ENCODE measurements at regions not wholly inside any gene's neighbourhood (a gene's known extent, or its start where the extent isn't known, plus 50 kb on each side); places are given as distances from the start of the nearest gene placed in this dataset.

DNA sequence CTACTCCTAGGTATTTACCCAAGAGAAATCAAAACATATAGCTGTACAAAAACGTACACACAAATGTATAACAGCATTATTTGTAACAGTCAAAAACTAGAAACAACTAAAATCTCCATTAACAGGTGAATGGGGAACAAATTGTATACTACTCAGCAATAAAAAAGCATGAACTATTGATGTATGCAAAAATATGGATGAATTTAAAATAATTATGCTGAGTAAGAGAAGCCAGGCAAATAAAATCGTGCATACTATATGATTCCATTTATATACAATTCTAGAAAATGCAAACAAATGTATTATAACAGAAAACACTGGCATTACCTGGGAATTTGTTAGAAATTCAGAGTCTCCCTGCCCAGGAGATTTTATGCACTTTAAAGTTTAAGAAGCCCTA is 150.1 kb downstream of the GDAP2 start:
- Histone ChIP-seq H4K5ac (ENCODE audit: insufficient read length, low read depth, low read length) (no peak overlapping the region), H2AK5ac (ENCODE audit: low read depth, low read length) (no peak overlapping the region), H3K36me3 (ENCODE audit: control insufficient read depth in 2 of 4, insufficient read depth in 4 of 4, low read length in 3 of 4) (no peaks in the 10 kb centered on the region), H2BK15ac (ENCODE audit: low read length) (no peak overlapping the region), H3K79me2 (ENCODE audit: control insufficient read depth in 1 of 2, insufficient read depth in 2 of 2, low read length in 2 of 2) (no peaks in the 10 kb centered on the region), H3K27ac (ENCODE audit: low read depth, low read length) (no peak overlapping the region), H3K9ac (replicated peaks in 1 of 4; ENCODE audit: extremely low read depth in 1 of 4, low read depth in 3 of 4, low read length in 3 of 4) (no peak overlapping the region), H3K9me3 (ENCODE audit: insufficient read depth in 2 of 2, low read depth in 1 of 2, low read length in 1 of 2) (no peaks in the 10 kb centered on the region), H4K20me1 (replicated peaks in 1 of 2; ENCODE audit: control insufficient read depth in 1 of 2, insufficient read depth in 2 of 2, low read length in 2 of 2) (no peaks in the 10 kb centered on the region), H2BK120ac (replicated peaks; ENCODE audit: low read depth, low read length) (no peak overlapping the region), H2BK20ac (ENCODE audit: low read length) (no peak overlapping the region), H3K18ac (ENCODE audit: extremely low read depth, low read length) (no peak overlapping the region), H3K4me3 (ENCODE audit: extremely low read depth in 1 of 4, insufficient read depth in 2 of 4, low read depth in 3 of 4, low read length in 4 of 4) (no peak overlapping the region), H2BK5ac (ENCODE audit: low read depth, low read length) (no peak overlapping the region), H4K8ac (ENCODE audit: extremely low read depth, insufficient read depth, low read length) (no peak overlapping the region), H4K91ac (replicated peaks; ENCODE audit: insufficient read length, low read length) (no peak overlapping the region), H2AFZ (ENCODE audit: low read length) (no peak overlapping the region), H3K4me2 (ENCODE audit: insufficient read depth in 1 of 2, low read depth in 2 of 2, low read length in 2 of 2) (no peak overlapping the region), H3K14ac (ENCODE audit: insufficient read length) (no peak overlapping the region), H3K4me1 (replicated peaks in 1 of 4; ENCODE audit: control insufficient read depth in 3 of 4, insufficient read depth in 4 of 4, low read length in 3 of 4) (0 out of 7 replicates have a peak, but pooled peaks cover 0 to 4% (median 0%) of the 10 kb centered on the region in 4 experiments), H3K23me2 (ENCODE audit: low read depth, low read length) (no peaks in the 10 kb centered on the region), H3K79me1 (ENCODE audit: low read depth, low read length) (no peaks in the 10 kb centered on the region), H3K23ac (ENCODE audit: insufficient read length) (no peak overlapping the region), H3K27me3 (replicated peaks in 1 of 4; ENCODE audit: control insufficient read depth in 3 of 4, extremely low read depth in 1 of 4, insufficient read depth in 3 of 4, low read length in 3 of 4) (no peaks in the 10 kb centered on the region), H3K56ac (replicated peaks; ENCODE audit: insufficient read length, low read depth, low read length) (no peak overlapping the region), H2BK12ac (ENCODE audit: low read depth, low read length) (no peak overlapping the region), H3K4ac (replicated peaks; ENCODE audit: insufficient read length, low read depth, low read length) (no peak overlapping the region)
- DNase-seq (ENCODE audit: low read depth in 1 of 2, low spot score in 2 of 2) (no peak), FAIRE-seq (no peak)
- TF ChIP-seq JUND (IDR thresholded peaks at IDR 0.05; ENCODE audit: low read length): no peak
- TF ChIP-seq FOSL1 (IDR thresholded peaks at IDR 0.05; ENCODE audit: insufficient read depth, low read depth, low read length): no peak
- no peak for TF ChIP-seq SRF (IDR thresholded peaks at IDR 0.05; ENCODE audit: low read depth, low read length)
- no peak for TF ChIP-seq YY1 (IDR thresholded peaks at IDR 0.05; ENCODE audit: low read depth, low read length)
- TF ChIP-seq GABPA (IDR thresholded peaks at IDR 0.05; ENCODE audit: borderline replicate concordance, insufficient read depth, low read length): no peak
- TF ChIP-seq, protein P1, sequence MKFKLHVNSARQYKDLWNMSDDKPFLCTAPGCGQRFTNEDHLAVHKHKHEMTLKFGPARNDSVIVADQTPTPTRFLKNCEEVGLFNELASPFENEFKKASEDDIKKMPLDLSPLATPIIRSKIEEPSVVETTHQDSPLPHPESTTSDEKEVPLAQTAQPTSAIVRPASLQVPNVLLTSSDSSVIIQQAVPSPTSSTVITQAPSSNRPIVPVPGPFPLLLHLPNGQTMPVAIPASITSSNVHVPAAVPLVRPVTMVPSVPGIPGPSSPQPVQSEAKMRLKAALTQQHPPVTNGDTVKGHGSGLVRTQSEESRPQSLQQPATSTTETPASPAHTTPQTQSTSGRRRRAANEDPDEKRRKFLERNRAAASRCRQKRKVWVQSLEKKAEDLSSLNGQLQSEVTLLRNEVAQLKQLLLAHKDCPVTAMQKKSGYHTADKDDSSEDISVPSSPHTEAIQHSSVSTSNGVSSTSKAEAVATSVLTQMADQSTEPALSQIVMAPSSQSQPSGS (IDR thresholded peaks at IDR 0.05; ENCODE audit: low read length): no peak
- no peak for TF ChIP-seq HDAC6 (IDR thresholded peaks at IDR 0.05; ENCODE audit: low read depth, low read length)
- TF ChIP-seq POLR2AphosphoS5 (IDR thresholded peaks at IDR 0.05; ENCODE audit: low read depth, low read length): no peak
- TF ChIP-seq POLR2A (IDR thresholded peaks at IDR 0.05; ENCODE audit: control extremely low read depth in 1 of 2, low read depth in 2 of 2, low read length in 2 of 2): no peak
- no peak for TF ChIP-seq NRF1 (IDR thresholded peaks at IDR 0.05; ENCODE audit: low read depth, low read length)
- TF ChIP-seq PHF8 (conservative IDR thresholded peaks at IDR 0.05; ENCODE audit: low read depth, low read length): no peak
- TF ChIP-seq BRCA1 (IDR thresholded peaks at IDR 0.05; ENCODE audit: low read depth, low read length): no peak
- TF ChIP-seq, protein P2, sequence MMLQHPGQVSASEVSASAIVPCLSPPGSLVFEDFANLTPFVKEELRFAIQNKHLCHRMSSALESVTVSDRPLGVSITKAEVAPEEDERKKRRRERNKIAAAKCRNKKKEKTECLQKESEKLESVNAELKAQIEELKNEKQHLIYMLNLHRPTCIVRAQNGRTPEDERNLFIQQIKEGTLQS (IDR thresholded peaks at IDR 0.05; ENCODE audit: insufficient read depth, low read depth, low read length): no peak
- WGBS, 2 experiments (ENCODE audit: extremely low coverage in 1 of 2, insufficient coverage in 1 of 2, insufficient read length in 1 of 2, insufficient replicate concordance in 2 of 2, low coverage in 1 of 2, low lambda C conversion rate in 2 of 2, missing lambda C conversion rate in 1 of 2): 85% methylated on average over 2 of the region's 2 CpGs; no CpG with 5 or more reads in 1 of the 2 experiments
- ChIA-PET CTCF (ENCODE audit: partially characterized antibody) (no interaction called here), POLR2A (ENCODE audit: partially characterized antibody) (no interaction called here)

Data from H1 (cell line).